Neural cell (in vitro differentiated cells): ENCODE measurements at regions not wholly inside any gene's neighbourhood (a gene's known extent, or its start where the extent isn't known, plus 50 kb on each side); places are given as distances from the start of the nearest gene placed in this dataset.

ENCODE experiments used
- H2AFZ ChIP-seq: fragments of 200-600, 300-800 bp; sonication (generic), shearing (Covaris generic); 2 replicates; pipeline ENCODE4 v1.6.0; 2014; ENCODE audit warnings: low read depth, mild to moderate bottlenecking, antibody characterized with exemption, low read length, moderate library complexity
- H3F3A ChIP-seq: fragments of 200-600 bp; shearing (Covaris generic); 2 replicates; pipeline ENCODE4 v1.6.1; 2016; ENCODE audit warnings: mild to moderate bottlenecking, moderate library complexity, mixed read lengths, antibody characterized with exemption, low read length; ENCODE audit not compliant: insufficient read depth, poor library complexity, severe bottlenecking
- H3K27ac ChIP-seq: fragments of 200-600, 300-800 bp; sonication (generic), shearing (Covaris generic); 2 replicates; pipeline ENCODE4 v1.5.1; 2014; ENCODE audit warnings: mild to moderate bottlenecking, low read length, moderate library complexity
- H3K27me3 ChIP-seq: fragments of 300-800, 200-600 bp; sonication (generic), shearing (Covaris generic); 2 replicates; pipeline ENCODE4 v1.6.0; 2014; ENCODE audit warnings: mild to moderate bottlenecking, low read depth, low read length, moderate library complexity; ENCODE audit not compliant: insufficient read depth
- H3K36me3 ChIP-seq: fragments of 300-800, 200-600 bp; sonication (generic), shearing (Covaris generic); 2 replicates; pipeline ENCODE4 v1.5.1; 2014; ENCODE audit warnings: mild to moderate bottlenecking, antibody characterized with exemption, low read length, moderate library complexity; ENCODE audit not compliant: insufficient read depth
- H3K4me2 ChIP-seq: fragments of 300-800, 200-600 bp; sonication (generic), shearing (Covaris generic); 2 replicates; pipeline ENCODE4 v1.6.0; 2014; ENCODE audit warnings: mild to moderate bottlenecking, low read length
- H3K4me3 ChIP-seq: fragments of 300-800, 200-600 bp; sonication (generic), shearing (Covaris generic); 2 replicates; pipeline ENCODE4 v1.5.1; 2014; ENCODE audit warnings: mild to moderate bottlenecking, low read length, moderate library complexity
- H3K79me2 ChIP-seq: fragments of 200-600 bp; shearing (Covaris generic); replicated peaks from 2 replicates; pipeline ENCODE4 v1.6.0; 2014; ENCODE audit warnings: mild to moderate bottlenecking, low read length, moderate library complexity; ENCODE audit not compliant: insufficient read depth
- H3K9ac ChIP-seq: fragments of 300-800, 200-600 bp; sonication (generic), shearing (Covaris generic); 2 replicates; pipeline ENCODE4 v1.6.1; 2016; ENCODE audit warnings: mild to moderate bottlenecking, low read length, mixed read lengths
- H3K9me2 ChIP-seq: fragments of 200-600 bp; shearing (Covaris generic); 2 replicates; pipeline ENCODE4 v1.6.1; 2016; ENCODE audit warnings: mild to moderate bottlenecking, low read length, mixed read lengths; ENCODE audit not compliant: insufficient read depth
- H3K9me3 ChIP-seq: fragments of 200-600, 300-800 bp; sonication (generic), shearing (Covaris generic); 2 replicates; pipeline ENCODE4 v1.6.1; 2016; ENCODE audit warnings: mild to moderate bottlenecking, mixed run types, low read length, moderate library complexity, mixed read lengths
- H4K20me1 ChIP-seq: fragments of 200-600 bp; shearing (Covaris generic); 2 replicates; pipeline ENCODE4 v1.6.1; 2016; ENCODE audit warnings: mild to moderate bottlenecking, mixed run types; ENCODE audit not compliant: insufficient read depth
- CTCF ChIP-seq: fragments of 450-650 bp; IDR thresholded peaks from 2 replicates; pipeline ENCODE4 v1.5.1; 2014; ENCODE audit warnings: antibody characterized with exemption, mild to moderate bottlenecking, moderate library complexity; ENCODE audit not compliant: poor library complexity, severe bottlenecking
- EP300 ChIP-seq: fragments of 450-650 bp; conservative IDR thresholded peaks from 2 replicates; pipeline ENCODE4 v1.6.1; 2014; ENCODE audit warnings: antibody characterized with exemption, mild to moderate bottlenecking, moderate library complexity; ENCODE audit not compliant: poor library complexity, severe bottlenecking
- EZH2 ChIP-seq: fragments of 200-600, 300-800 bp; shearing (Covaris generic), sonication (generic); IDR thresholded peaks from 2 replicates; pipeline ENCODE4 v1.6.1; 2014; ENCODE audit warnings: antibody characterized with exemption, low read length, borderline replicate concordance, mild to moderate bottlenecking; ENCODE audit not compliant: insufficient read depth, poor library complexity, severe bottlenecking
- MXI1 ChIP-seq: fragments of 450-650 bp; conservative IDR thresholded peaks from 2 replicates; pipeline ENCODE4 v1.6.1; 2014; ENCODE audit warnings: antibody characterized with exemption, mild to moderate bottlenecking; ENCODE audit not compliant: poor library complexity, severe bottlenecking
- POLR2AphosphoS5 ChIP-seq: IDR thresholded peaks from 2 replicates; pipeline ENCODE4 v1.6.1; 2012
- RAD21 ChIP-seq: fragments of 450-650 bp; conservative IDR thresholded peaks from 2 replicates; pipeline ENCODE4 v1.6.1; 2014; ENCODE audit warnings: antibody characterized with exemption, mild to moderate bottlenecking, moderate library complexity
- REST ChIP-seq: IDR thresholded peaks from 2 replicates; pipeline ENCODE4 v1.6.1; 2012; ENCODE audit warnings: borderline replicate concordance
- SMC3 ChIP-seq: fragments of 450-650 bp; conservative IDR thresholded peaks from 2 replicates; pipeline ENCODE4 v1.6.1; 2014; ENCODE audit warnings: antibody characterized with exemption, mild to moderate bottlenecking, moderate library complexity; ENCODE audit not compliant: poor library complexity
- TAF1 ChIP-seq: IDR thresholded peaks from 2 replicates; pipeline ENCODE4 v1.6.1; 2012; ENCODE audit warnings: low read depth

- H3K79me2 ChIP-seq: no peaks in the 10 kb centered on the region
- H3F3A ChIP-seq: no peaks in the 10 kb centered on the region
- no peak overlapping the region for H3K4me2 ChIP-seq
- no peaks in the 10 kb centered on the region for H3K36me3 ChIP-seq
- H2AFZ ChIP-seq: no peak overlapping the region
- no peak overlapping the region for H3K9ac ChIP-seq
- no peak overlapping the region for H3K4me3 ChIP-seq
- TF ChIP-seq TAF1 (no peak), MXI1 (no peak), EP300 (no peak), EZH2 (no peak), SMC3 (no peak), REST (no peak)
- no peak overlapping the region for H3K27ac ChIP-seq
- no peaks in the 10 kb centered on the region for H3K9me2 ChIP-seq
- no peaks in the 10 kb centered on the region for H3K27me3 ChIP-seq
- no peaks in the 10 kb centered on the region for H4K20me1 ChIP-seq
- H3K9me3 ChIP-seq: no peaks in the 10 kb centered on the region
Measured at GRCh38 chr12:108035372-108035771, 93.7 kb upstream of the WSCD2 start.

GRCh38 chr12:108037960-108038359 lies 91.1 kb upstream of the WSCD2 start:
- Histone ChIP-seq H4K20me1 (no peaks in the 10 kb centered on the region), H3K79me2 (no peaks in the 10 kb centered on the region), H3K27me3 (no peaks in the 10 kb centered on the region), H3K4me3 (no peak overlapping the region), H3K27ac (no peak overlapping the region), H2AFZ (no peak overlapping the region), H3K9me2 (no peaks in the 10 kb centered on the region), H3K4me2 (no peak overlapping the region), H3K36me3 (no peaks in the 10 kb centered on the region), H3K9ac (no peak overlapping the region), H3K9me3 (no peaks in the 10 kb centered on the region), H3F3A (no peaks in the 10 kb centered on the region)
- no peak for TF ChIP-seq CTCF
- TF ChIP-seq RAD21: no peak
- no peak for TF ChIP-seq EZH2
- TF ChIP-seq POLR2AphosphoS5: no peak
- TF ChIP-seq REST: no peak
- TF ChIP-seq EP300: no peak
